ENCODE measurements at regions not wholly inside any gene's neighbourhood (a gene's known extent, or its start where the extent isn't known, plus 50 kb on each side); places are given as distances from the start of the nearest gene placed in this dataset.
"Not testable (repeated sequence)": the region's sequence is repeated elsewhere in the genome, so short reads cannot be mapped to it uniquely, and the experiment has no call there.

DNA sequence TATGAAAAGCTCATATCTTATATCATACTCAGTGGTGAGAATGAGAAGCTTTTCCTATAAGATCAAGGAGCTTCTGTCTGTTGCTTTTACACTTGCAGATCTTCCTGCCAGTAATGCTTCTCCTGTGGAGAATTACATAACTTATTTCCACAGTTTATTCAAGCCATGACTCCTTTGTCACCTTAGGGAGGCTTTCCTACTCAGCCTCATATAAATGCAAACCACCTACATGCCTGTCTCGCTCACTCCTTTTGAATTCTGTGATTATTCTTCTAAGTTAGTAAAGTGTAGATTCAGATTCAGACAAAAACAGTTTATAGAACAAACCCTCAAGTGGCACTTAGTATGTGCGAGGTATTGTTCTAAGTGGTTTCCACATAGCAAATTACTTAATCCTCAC lies 716.1 kb upstream of the ANO3 start:
- no peak overlapping the region for H3K27ac Mint-ChIP-seq
- ATAC-seq (no peak), DNase-seq (ENCODE audit: low spot score in 2 of 2) (no peak)
- H3K36me3 Mint-ChIP-seq = peaks cover 6 to 12% of the 10 kb centered on the region in 2 donors
- H3K9me3 Mint-ChIP-seq = peaks cover 10 to 11% of the 10 kb centered on the region in 2 donors

DNA sequence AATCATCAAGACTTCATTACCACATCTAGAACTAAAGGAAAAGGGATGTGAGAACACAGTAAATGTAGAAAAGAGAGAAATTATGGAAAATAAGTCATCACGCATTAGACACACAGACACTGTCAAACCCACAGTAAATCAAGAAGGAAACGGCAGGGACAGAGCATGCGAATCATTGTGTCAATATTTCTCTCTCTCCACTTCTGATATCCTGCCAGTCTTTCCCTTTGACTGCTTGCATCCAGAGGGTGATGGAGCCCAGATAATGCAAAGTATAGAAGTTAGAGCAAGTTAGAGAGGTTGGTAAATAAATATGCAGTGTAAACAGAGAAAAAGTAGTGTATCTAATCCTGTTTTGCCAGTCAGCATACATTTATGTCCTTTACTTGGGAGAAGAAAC lies 706.8 kb upstream of the ANO3 start:
- ATAC-seq = no peak
- DNase-seq (ENCODE audit: low spot score in 2 of 2) = no peak
- Mint-ChIP-seq H3K36me3 (peaks cover 0 to 6% of the 10 kb centered on the region in 2 donors), H3K9me3 (peaks cover 13 to 22% of the 10 kb centered on the region in 2 donors), H3K27ac (no peak overlapping the region)

DNA sequence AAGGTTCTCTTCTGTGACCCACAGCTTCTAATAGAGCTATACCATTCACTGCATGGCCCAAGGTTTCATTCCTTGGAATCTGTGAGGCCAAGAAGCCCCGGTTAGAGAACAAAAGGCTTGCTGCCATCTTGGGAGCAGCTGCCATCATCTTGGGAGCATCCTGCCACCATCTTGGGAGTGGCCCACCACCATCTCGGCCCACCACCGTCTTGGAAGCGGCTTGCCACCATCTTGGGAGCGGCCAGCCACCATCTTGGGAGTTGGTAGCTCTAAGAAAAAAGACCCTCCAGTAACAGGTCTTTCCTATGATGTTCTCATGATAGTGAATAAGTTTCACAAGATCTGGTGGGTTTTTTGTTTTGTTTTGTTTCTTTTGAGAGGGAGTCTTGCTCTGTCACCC lies 703.9 kb upstream of the ANO3 start:
- DNase-seq (ENCODE audit: low spot score in 2 of 2) (no peak), ATAC-seq (no peak)
- no peak overlapping the region for H3K27ac Mint-ChIP-seq
- H3K9me3 Mint-ChIP-seq = peaks cover 13 to 20% of the 10 kb centered on the region in 2 donors
- H3K36me3 Mint-ChIP-seq = no peaks in the 10 kb centered on the region

DNA sequence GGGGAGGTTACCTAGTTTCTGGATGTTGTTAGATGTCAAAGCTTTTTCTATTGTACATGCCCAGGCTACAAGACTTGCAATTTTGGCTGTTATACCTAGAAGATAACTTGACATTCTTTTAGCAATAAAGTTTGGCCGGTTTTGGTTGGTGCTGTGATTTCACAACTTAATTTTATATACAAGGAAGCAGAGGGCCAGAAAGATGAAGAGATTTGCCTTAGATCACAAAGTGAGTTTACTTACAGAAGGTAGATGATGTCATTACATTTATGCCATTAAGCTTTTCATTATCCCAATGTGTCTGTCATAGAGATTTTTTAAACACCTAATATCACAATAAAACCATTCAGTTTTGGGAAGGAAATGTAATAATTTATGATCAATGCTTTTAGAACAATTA lies 698.7 kb upstream of the ANO3 start:
- no peak overlapping the region for H3K27ac Mint-ChIP-seq
- ATAC-seq (no peak), DNase-seq (ENCODE audit: low spot score in 2 of 2) (no peak)
- H3K36me3 Mint-ChIP-seq = no peaks in the 10 kb centered on the region
- peaks cover 6 to 11% of the 10 kb centered on the region in 2 donors for H3K9me3 Mint-ChIP-seq

DNA sequence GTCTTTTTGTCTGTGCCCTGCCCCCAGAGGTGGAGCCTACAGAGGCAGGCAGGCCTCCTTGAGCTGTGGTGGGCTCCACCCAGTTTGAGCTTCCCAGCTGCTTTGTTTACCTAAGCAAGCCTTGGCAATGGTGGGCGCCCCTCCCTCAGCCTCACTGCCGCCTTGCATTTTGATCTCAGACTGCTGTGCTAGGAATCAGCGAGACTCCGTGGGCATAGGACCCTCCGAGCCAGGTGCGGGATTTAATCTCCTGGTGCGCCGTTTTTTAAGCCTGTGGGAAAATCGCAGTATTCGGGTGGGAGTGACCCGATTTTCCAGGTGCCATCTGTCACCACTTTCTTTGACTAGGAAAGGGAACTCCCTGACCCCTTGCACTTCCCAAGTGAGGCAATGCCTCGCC lies 682.7 kb upstream of the ANO3 start:
- H3K9me3 Mint-ChIP-seq = peaks cover 16 to 21% of the 10 kb centered on the region in 2 donors
- not testable (repeated sequence) for H3K36me3 Mint-ChIP-seq; H3K27ac Mint-ChIP-seq; ATAC-seq; DNase-seq (ENCODE audit: low spot score in 2 of 2)

DNA sequence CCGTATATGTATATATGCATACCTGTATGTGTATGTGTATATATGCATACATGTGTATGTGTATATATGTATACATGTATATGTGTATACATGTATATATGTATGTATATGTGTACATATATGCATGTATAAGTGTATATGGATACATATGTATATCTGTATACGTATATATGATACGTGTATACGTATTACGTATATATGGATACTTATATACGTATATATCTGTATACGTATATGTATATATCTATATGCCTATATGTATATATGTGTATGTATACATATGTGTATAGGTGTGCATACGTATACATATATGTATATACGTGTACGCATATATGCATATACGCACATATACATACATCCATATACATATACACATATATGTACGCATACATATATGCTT lies 681.6 kb upstream of the ANO3 start:
- Mint-ChIP-seq H3K9me3 (peaks cover 16 to 21% of the 10 kb centered on the region in 2 donors), H3K36me3 (peaks cover 0 to 5% of the 10 kb centered on the region in 2 donors), H3K27ac (no peak overlapping the region)
- ATAC-seq = no peak
- DNase-seq (ENCODE audit: low spot score in 2 of 2) = no peak

DNA sequence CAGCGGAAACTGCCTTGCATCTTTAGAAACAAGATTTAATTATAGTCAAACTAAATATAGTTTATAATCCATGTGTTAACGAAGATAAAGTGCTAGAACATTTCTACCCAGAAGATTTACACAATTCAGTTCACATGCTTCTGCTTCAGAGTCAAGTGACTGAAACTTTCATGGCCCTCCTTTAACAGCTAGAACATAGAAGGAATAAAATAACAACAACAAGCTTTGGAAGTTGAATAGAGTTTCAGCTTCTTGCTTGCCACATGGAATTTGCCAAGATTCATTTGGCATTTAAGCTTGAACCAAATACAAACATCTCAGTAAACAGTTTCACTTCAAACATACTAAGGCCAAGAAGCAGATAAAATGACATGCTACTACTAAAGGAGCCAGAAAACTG lies 676.3 kb upstream of the ANO3 start:
- ATAC-seq (no peak), DNase-seq (ENCODE audit: low spot score in 2 of 2) (no peak)
- Mint-ChIP-seq H3K27ac (no peak overlapping the region), H3K9me3 (peaks cover 9 to 12% of the 10 kb centered on the region in 2 donors), H3K36me3 (no peaks in the 10 kb centered on the region)

DNA sequence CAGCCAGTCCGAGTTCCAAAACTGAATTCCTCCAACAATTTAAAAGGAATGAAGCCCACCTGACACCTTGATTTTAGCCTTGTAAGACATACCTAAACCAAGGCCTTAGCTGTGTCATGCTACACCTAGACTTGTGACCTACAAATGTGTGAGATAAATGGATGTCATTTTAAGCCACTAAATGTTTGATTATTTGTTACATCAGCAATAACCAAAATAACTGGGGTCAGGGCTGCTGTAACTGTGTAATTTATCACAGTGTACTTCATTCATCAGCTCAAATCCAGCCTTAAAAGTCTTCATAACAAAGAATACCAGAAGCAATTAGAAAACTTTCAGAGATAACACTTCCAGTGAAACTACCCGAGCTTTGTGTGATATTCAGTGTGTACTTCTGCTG lies 673.0 kb upstream of the ANO3 start:
- peaks cover 4 to 6% of the 10 kb centered on the region in 2 donors for H3K9me3 Mint-ChIP-seq
- H3K36me3 Mint-ChIP-seq = no peaks in the 10 kb centered on the region
- DNase-seq (ENCODE audit: low spot score in 2 of 2) (no peak), ATAC-seq (no peak)
- H3K27ac Mint-ChIP-seq = no peak overlapping the region

DNA sequence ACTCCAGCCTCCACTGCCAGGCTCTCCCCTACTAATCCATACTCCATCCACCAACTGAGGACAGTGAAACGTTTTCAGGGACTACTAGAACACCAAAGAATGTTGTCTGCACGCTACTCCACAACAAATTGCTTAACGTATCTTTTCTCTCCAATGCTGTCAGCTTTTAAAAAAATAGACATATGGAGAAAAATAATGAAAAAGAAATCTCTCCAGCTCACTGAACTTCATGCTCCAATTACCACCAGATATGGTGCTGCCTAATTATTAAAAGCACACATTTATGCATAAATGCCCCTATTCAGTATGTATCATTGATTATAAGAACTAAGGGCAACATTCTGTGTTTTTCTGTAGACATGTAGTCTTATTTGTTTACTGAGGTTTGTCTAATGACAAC lies 672.2 kb upstream of the ANO3 start:
- no peaks in the 10 kb centered on the region for H3K36me3 Mint-ChIP-seq
- no peak overlapping the region for H3K27ac Mint-ChIP-seq
- ATAC-seq = no peak
- no peak for DNase-seq (ENCODE audit: low spot score in 2 of 2)
- H3K9me3 Mint-ChIP-seq = peaks cover 4 to 6% of the 10 kb centered on the region in 2 donors

DNA sequence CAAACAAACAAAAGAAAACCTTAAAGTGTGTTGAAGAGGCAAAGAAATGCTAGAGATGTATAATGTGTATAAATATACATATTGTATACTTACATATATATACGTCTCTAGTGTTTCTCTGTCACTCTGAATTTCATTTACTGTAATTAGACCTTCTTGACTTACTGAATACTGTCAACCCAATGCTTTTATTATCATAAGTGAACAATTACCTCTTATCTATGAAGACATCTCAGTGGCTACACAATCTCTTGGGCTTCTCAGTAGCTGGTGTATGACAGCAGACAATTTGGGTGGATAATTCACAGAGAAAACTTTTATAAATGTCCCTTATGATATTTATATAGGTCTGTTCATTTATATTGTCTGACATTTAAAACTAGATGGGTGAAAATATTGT lies 664.1 kb upstream of the ANO3 start:
- DNase-seq (ENCODE audit: low spot score in 2 of 2) = no peak
- no peak for ATAC-seq
- Mint-ChIP-seq H3K27ac (no peak overlapping the region), H3K36me3 (no peaks in the 10 kb centered on the region), H3K9me3 (peaks cover 23% of the 10 kb centered on the region in 2 donors)

DNA sequence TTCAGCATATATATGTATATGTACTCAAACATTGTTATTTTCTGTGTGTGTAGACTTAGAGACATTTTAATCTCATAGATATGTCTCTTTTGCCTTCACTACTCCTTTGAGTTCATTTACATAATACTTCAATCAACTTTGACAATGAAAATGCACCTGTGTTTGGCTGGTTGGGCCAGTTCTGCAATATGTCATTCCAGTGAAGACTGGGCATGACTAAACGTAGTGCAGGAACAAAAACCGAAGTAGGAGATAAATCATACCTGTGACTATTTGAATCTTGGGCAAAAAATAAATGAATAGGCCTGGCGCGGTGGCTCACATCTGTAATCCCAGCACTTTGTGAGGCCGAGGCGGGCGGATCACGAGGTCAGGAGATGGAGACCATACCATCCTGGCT lies 640.0 kb upstream of the ANO3 start:
- Mint-ChIP-seq H3K36me3 (peaks cover 6 to 14% of the 10 kb centered on the region in 2 donors), H3K9me3 (peaks cover 18 to 23% of the 10 kb centered on the region in 2 donors), H3K27ac (no peak overlapping the region)
- ATAC-seq (no peak), DNase-seq (ENCODE audit: low spot score in 2 of 2) (no peak)

DNA sequence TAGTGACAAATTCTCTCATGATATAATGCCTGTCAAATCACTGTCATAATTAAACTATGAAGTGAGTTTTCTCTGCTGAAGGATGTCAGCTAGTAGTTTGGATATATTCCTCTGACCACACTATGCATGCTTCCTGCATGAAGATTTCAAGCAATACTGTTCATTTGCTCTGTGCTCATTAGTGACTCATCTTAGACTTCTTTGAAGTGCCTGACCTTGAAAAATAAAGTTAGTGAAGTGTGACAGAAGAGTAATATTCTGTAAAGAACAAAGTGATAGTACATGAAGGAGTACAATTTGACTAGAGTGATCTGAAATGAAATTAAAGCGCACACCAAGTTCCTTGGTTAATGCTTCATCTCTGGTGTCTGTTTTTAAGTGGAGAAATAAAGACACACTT lies 629.5 kb upstream of the ANO3 start:
- no peaks in the 10 kb centered on the region for H3K36me3 Mint-ChIP-seq
- H3K9me3 Mint-ChIP-seq = peaks cover 15 to 21% of the 10 kb centered on the region in 2 donors
- DNase-seq (ENCODE audit: low spot score in 2 of 2) (no peak), ATAC-seq (no peak)
- H3K27ac Mint-ChIP-seq = no peak overlapping the region

DNA sequence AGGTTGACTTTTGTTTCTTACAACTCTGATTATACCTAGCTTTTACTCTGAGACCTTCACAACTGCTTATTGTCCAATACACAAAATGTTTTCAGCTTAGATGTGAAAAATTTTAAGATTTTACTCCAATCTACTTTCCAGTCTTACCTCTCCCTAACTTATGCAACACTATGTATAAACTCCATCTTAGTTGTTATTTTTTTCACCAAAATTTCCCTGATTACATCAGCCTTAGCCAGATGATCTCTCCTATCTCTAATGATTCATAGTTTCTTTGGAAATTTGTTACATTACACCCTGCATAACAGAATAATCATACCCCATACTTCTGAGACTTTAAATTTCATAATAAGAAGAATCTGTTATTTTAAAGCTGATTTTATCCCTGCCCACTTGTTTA lies 621.0 kb upstream of the ANO3 start:
- no peak for ATAC-seq
- Mint-ChIP-seq H3K36me3 (no peaks in the 10 kb centered on the region), H3K27ac (no peak overlapping the region), H3K9me3 (peaks cover 15 to 23% of the 10 kb centered on the region in 2 donors)
- no peak for DNase-seq (ENCODE audit: low spot score in 2 of 2)

DNA sequence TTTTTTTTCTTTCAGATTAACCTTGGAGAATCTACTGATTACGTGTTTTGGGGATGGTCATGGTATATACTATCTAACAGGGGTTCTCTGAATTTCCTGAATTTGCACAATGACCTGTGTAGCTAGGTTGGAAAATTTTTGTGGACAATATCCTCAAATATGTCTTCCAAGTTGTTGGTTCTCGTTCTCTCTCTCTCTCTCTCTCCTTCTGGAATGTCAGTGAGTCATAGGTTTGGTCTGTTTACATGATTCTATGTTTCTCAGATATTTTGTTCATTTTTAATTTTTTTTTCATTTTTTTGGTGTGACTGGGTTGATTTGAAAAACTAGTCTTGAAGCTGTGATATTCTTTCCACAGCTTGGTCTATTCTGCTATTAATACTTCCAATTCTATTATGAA lies 604.0 kb upstream of the ANO3 start:
- Mint-ChIP-seq H3K36me3 (peaks cover 0 to 15% of the 10 kb centered on the region in 2 donors), H3K9me3 (peaks cover 32 to 39% of the 10 kb centered on the region in 2 donors), H3K27ac (no peak overlapping the region)
- ATAC-seq (no peak), DNase-seq (ENCODE audit: low spot score in 2 of 2) (no peak)

DNA sequence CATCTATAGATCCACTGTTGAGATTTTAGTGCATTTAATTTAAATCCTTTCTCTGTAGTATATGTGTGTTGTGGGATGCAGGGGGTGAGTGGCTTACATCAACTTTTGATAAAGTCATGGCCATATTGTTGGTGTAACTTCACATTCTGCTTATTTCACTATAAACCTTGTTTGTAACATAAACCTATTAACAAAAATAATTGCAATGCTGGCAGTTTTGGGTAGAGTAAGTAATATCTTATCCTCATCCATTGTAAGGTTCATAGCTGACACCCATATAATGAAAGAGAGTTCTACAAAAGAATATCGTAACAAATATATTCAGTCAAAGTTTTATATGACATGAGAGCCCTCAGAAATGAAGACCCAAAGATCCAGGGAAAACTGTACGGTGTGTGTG lies 601.7 kb upstream of the ANO3 start:
- Mint-ChIP-seq H3K27ac (no peak overlapping the region), H3K9me3 (peaks cover 24 to 34% of the 10 kb centered on the region in 2 donors), H3K36me3 (peaks cover 0 to 9% of the 10 kb centered on the region in 2 donors)
- ATAC-seq = no peak
- DNase-seq (ENCODE audit: low spot score in 2 of 2) = no peak

DNA sequence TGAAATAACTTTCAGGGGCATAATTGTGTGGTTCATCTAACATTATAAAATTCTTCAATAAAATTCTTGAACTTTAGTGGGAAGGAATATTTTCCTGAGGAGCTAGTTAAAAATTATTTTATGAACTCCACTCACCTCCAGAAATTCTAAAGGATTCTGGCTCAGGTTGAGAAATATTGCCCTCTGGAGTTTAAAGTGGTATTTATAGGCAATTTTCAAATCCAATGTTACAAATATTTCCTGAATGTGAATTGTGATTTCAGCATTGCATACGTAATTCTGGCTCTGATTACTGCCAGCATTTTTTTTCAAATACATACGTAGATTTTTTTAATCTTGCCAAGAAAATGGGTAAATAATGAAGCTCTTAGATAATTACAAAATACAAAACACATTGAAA lies 598.2 kb upstream of the ANO3 start:
- peaks cover 0 to 3% of the 10 kb centered on the region in 2 donors for H3K36me3 Mint-ChIP-seq
- peaks cover 13 to 15% of the 10 kb centered on the region in 2 donors for H3K9me3 Mint-ChIP-seq
- H3K27ac Mint-ChIP-seq = no peak overlapping the region
- DNase-seq (ENCODE audit: low spot score in 2 of 2) = no peak
- ATAC-seq = no peak

DNA sequence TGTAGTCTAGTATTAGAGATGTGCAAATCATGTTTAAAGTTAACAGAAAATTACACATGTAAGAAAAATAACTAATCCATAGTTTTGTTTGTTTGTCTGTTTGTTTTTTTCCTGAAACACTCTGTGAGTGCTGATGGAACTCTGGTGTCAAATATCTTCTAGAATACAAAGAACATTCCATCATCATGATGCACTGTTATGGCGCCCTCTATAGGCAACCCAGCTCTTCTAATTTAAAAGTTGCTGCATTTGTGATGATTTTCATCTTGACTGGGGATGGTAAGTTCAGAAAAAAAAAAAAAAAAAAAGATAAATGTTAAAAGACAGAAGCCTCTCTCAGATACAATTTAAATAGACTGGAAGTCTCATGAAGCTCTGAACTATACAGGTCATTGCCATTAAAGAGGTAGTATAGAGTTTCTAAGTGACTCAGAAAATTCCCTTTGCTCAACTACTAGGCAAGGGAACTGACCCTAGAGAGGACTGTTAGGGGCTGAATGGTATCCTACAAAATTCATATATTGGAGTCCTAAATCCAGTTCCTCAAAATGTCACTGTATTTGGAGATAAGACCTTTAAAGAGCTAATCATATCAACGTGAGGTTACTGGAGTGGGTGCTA lies 597.2 kb upstream of the ANO3 start:
- no peak for ATAC-seq
- no peak for DNase-seq (ENCODE audit: low spot score in 2 of 2)
- peaks cover 13 to 17% of the 10 kb centered on the region in 2 donors for H3K9me3 Mint-ChIP-seq

DNA sequence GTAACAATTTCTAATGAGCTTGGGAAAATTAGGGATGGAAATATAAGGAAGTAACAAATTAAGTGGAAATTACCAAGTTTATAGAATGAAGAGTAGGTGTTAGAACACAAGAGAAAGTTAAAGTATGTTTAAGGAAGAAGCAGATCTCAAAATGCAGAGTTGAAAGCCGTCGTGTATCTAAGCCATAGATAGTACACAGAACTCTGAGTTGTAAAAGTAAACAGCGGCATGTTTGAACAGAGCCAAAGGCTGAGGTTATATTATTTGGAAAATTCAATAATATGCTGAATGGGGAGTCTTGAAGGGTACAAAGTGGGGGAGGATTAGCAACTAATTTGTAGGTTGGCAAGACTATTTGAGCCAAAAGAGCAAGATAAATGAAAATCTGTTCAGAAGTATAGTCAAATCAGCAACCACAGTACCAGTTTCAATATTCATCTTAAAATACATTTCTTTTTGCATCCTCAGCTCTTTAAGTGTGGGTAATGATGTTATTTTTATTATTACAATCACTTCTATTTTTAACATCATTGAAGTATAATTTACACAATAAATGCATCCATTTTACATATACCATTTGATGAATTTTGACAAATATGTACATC lies 594.8 kb upstream of the ANO3 start:
- peaks cover 12% of the 10 kb centered on the region in 2 donors for H3K9me3 Mint-ChIP-seq
- H3K27ac Mint-ChIP-seq = no peak overlapping the region
- no peaks in the 10 kb centered on the region for H3K36me3 Mint-ChIP-seq
- no peak for ATAC-seq
- DNase-seq (ENCODE audit: low spot score in 2 of 2) = no peak

More for the DNA sequence above, 597.2 kb upstream of the ANO3 start:
- H3K36me3 Mint-ChIP-seq = no peaks in the 10 kb centered on the region
- H3K27ac Mint-ChIP-seq = no peak overlapping the region

Measured in activated naive CD4-positive, alpha-beta T cell treated with anti-CD3 and anti-CD28 coated beads, Interleukin-2, amount 50 U/mL, for 72 hours (primary cell).